ENCODE measurements at regions not wholly inside any gene's neighbourhood (a gene's known extent, or its start where the extent isn't known, plus 50 kb on each side); places are given as distances from the start of the nearest gene placed in this dataset.

- DNase-seq (ENCODE audit: low read depth), result no peak
Measured at GRCh38 chr2:76450024-76450475, 739.3 kb upstream of the GCFC2 start.

- no peak for DNase-seq (ENCODE audit: low read depth)
Measured at GRCh38 chr2:76448956-76449355, 738.2 kb upstream of the GCFC2 start.

DNA sequence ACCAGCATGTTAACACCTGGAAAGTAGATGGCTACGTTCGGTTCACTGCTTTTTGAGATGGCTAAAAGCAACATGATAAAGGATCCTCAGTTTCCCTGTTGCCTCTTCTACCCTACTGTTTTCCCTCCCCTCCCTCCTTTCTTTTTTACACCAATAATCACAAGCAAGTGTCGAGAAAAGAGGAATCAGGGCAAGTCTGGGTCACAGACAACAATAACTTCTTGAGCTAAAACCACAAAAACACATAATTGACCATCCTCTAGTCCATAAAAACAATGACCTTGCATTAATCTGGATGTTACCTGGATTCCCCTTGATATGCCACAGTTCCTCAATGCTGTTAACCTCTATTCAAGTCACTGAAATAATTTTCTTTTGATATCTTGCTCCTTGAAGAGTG is 736.6 kb upstream of the GCFC2 start:
- no peak for DNase-seq (ENCODE audit: low read depth)

DNA sequence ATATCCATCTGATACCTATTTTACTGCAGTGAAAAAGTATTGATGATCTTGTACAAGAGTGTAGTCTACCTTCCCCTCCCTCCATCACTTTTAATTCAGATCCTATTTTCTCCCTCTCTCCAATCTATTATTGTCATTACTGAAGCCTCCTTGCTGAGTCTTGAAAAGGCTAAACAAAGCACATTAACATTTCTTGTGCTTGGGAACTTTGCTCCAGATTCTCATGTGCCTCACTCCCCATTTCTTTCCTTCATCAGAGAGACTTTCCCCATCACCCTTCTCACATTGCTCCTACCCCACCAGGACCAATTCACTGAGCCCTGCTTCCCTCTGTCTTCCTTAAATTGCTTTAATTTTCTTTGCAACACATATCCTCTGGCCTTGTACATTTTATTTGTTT is 736.2 kb upstream of the GCFC2 start:
- DNase-seq (ENCODE audit: low read depth), result no peak

GRCh38 chr2:76445880-76446279 is 735.2 kb upstream of the GCFC2 start:
- DNase-seq (ENCODE audit: low read depth), result no peak

DNA sequence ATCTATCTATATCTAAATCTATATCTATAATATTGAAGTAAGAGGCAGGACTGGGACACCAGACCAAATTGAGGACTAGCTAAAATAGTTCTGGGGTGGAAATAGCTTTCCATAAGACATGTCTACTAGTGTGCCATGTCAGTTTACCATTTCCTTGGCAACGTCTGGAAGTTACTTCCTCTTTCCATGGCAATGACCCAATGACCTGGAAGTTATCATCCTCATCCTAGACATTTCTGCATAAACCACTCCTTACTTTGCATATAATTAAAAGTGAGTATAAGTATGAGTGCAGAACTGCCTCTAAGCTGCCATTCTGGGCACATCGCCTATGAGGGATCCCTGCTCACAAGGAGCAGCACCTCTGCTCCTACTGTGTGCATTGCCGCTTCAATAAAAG is 734.0 kb upstream of the GCFC2 start:
- no peak for DNase-seq (ENCODE audit: low read depth)

DNA sequence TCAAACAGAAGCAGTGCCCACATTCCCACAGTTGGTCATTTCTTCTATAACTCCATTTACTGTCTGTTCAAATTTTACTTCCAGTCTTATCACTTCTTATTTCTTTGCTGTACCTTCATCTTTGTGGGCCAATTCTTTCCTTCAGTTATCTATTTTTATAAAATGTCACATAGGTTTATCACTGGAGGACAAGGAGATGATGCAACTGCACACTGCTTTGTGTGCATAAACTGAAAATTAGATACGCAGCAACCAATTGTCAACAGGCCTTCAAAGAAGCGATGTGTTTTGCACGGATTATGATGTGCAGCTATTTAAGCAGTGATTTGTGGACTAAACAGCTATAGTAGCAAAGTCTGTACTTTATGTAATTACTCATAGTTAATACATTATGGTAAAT is 726.8 kb upstream of the GCFC2 start:
- DNase-seq (ENCODE audit: low read depth), result no peak

- DNase-seq (ENCODE audit: low read depth), result no peak
Measured at GRCh38 chr2:76429374-76429773, 718.7 kb upstream of the GCFC2 start.

GRCh38 chr2:76427452-76427851 is 716.7 kb upstream of the GCFC2 start:
- no peak for DNase-seq (ENCODE audit: low read depth)

GRCh38 chr2:76415821-76416220 is 705.1 kb upstream of the GCFC2 start:
- DNase-seq (ENCODE audit: low read depth), result no peak

DNA sequence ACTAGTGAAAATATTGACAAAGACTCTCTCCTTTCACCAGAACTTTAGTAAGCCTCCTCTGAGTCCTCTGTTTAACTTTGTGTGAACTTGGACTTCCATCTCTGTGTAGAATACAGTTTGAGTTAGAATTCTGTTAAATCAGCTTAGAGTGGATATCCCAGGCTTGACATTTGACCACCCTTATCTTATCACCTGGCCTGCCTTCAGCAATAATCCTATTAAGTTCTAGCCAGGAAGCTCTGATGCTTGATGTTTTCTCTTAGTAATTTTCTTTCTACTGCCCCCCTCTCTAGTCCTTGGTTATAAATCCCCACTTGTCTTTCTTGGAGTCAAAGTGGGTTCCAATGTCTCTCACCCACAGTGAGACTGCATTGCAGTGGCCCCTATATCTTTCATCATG is 702.7 kb upstream of the GCFC2 start:
- DNase-seq (ENCODE audit: low read depth), result no peak

DNA sequence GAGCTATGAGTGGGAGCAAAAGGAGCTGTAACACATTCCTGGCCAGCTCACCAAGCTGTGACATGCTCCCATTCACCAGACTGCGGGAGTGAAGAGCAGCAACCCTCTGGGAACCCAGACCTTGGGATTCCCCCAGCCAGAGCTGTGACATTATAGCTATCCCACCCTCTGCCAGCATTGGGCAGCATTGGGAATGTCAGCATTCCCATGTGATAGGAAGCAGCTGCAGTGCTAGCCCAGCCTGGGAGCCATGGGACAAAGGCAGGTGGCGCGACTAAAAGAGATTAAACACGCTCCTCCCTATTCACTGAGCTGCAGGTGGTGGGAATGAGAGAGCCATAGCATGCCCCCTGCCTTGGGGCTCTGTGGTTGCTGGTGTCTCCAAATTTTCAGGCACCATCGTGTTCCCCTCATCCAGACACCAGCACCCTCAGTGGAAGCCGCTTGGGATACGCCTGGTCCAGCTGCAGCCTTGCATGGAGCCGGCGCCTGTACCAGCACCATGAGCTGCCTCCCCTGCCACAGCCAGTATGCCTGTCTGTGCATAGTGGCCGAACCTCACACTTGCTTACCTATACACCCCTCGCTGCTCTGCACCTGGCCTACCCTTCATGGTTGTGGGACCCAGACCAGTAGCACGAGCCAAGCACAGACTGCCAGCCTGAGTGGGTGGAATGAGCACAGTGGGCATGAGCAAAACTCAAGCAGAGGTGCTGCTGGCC is 695.6 kb upstream of the GCFC2 start:
- DNase-seq (ENCODE audit: low read depth), result no peak

GRCh38 chr2:76393356-76393755 is 682.6 kb upstream of the GCFC2 start:
- no peak for DNase-seq (ENCODE audit: low read depth)

- no peak for DNase-seq (ENCODE audit: low read depth)
Measured at GRCh38 chr2:76391678-76392077, 681.0 kb upstream of the GCFC2 start.

DNA sequence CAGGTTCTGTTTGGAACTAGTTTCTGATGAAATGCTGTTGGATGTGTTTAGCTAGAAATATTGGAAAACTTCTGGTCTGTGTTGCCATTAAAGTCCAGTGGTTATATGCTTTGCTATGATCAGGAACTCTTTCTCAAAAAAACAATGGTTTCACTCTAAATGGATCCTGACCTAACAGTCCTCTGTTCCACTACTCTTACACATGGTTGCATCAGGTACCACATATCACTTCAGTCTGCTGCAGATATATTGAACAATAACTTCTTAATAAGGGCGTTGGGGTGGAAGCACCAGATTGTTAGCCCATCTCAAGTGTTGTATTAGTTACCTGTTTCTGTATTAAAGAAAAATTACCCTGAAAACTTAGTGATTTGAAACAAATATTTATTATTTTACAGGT is 676.6 kb upstream of the GCFC2 start:
- DNase-seq (ENCODE audit: low read depth), result no peak

DNA sequence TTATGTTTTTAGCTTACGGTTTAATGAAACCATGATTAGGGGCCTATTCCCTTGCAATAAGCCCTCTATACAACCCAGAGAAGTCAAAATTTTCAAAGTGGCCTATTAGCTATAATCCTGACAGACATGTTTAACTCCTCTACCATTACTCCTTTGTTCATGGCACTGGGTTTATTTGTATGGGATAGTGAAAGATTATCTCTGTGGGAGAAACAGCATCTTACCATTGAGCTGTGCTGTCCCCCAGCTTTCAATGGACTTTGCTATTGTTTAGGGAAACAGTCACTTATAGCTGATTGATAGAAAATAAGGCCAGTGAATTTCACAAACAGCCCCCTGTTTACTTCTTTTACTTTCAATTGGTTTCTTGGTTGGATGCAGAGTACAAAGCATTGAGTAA is 675.2 kb upstream of the GCFC2 start:
- no peak for DNase-seq (ENCODE audit: low read depth)

- no peak for DNase-seq (ENCODE audit: low read depth)
Measured at GRCh38 chr2:76381624-76382023, 670.9 kb upstream of the GCFC2 start.

DNA sequence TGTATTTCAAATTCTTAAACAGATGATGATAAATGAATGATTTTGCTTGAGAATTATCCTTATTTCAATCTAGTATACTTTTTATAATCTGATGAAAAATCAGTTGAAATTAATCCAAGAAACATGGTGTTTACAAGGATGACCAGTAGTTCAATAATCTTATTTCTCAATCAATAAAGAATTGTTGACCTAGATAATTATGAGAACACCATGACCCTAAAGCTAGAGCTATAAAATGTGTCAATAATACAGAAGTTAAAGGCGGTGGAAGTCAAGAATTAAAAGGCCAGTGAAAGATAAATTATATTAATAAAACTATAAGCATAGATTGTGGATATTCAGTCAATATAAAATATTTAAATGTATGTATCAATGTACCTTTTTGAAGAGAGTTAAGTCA is 667.4 kb upstream of the GCFC2 start:
- DNase-seq (ENCODE audit: low read depth), result no peak

DNA sequence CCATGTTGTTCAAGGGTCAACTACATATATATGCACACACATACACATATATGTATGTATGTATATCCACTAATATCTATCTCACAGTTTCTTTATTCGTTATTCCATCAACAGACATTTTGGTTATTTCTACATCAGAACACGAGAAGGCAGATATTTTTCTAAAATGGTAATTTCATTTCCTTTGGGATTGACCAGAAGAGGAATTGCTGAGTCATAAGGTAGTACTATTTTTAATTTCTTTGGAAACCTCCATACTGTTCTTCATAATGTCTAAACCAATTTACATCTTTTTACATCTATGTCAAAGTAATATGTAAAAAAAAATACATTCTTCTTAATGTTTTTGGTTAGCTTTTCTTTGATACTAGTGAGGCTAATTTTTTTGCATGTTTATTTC is 630.7 kb upstream of the GCFC2 start:
- DNase-seq (ENCODE audit: low read depth), result no peak

- no peak for DNase-seq (ENCODE audit: low read depth)
Measured at GRCh38 chr2:76332871-76333270, 622.2 kb upstream of the GCFC2 start.

GRCh38 chr2:76330865-76331264 is 620.1 kb upstream of the GCFC2 start:
- DNase-seq (ENCODE audit: low read depth), result no peak

GRCh38 chr2:76326636-76327035 is 615.9 kb upstream of the GCFC2 start:
- DNase-seq (ENCODE audit: low read depth), result no peak

DNA sequence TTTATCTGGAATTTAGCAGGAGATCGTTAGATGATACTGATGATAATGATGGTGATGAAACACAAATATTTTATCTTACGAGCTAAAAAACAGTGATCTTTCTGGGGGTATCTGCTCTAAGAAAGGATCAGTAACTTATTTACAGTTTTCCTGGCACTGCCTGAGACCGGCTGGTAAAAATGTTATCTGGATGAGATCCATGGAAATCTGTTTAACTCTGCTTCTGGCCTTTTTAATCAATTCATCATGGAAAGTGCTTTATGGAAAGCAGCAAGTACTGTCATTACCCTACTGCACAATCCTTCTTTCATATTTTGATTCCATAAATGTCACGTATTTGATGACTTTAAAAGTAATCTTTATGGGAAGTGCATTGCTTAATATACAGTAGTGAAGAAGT is 612.7 kb upstream of the GCFC2 start:
- DNase-seq (ENCODE audit: low read depth), result no peak

DNA sequence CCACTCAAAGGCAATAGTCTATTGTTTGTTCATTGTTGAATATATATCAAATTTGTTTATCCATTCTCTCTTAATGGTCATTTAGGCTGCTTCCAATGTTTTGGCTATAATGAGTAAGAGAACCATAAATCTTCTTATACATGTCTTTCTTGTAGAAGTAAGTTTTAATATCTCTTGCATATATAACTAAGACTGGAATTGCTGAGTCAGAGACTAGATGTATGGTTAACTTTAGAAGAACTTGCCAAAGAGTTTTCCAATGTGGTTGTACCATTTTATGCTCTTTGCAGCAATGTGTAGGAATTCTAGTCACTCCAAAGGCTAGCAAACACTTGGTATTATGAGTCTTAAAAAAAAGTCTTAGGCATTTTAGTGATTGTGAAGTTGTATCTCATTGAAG is 610.0 kb upstream of the GCFC2 start:
- DNase-seq (ENCODE audit: low read depth), result no peak
